HUES48 (cell line): ENCODE measurements at regions not wholly inside any gene's neighbourhood (a gene's known extent, or its start where the extent isn't known, plus 50 kb on each side); places are given as distances from the start of the nearest gene placed in this dataset.

Experiments used
- H3K27ac ChIP-seq: one replicate; pipeline ENCODE4 v1.7.0; 2013; ENCODE audit warnings: low read depth, low read length, inconsistent platforms
- H3K27me3 ChIP-seq: 2 replicates; pipeline ENCODE4 v1.6.1; 2013; ENCODE audit warnings: mild to moderate bottlenecking, low read length; ENCODE audit not compliant: control insufficient read depth, insufficient read depth
- H3K36me3 ChIP-seq: 2 replicates; pipeline ENCODE4 v1.6.1; 2013; ENCODE audit warnings: low read length; ENCODE audit not compliant: control insufficient read depth, insufficient read depth
- H3K4me1 ChIP-seq: 2 replicates; pipeline ENCODE4 v1.6.1; 2013; ENCODE audit warnings: mild to moderate bottlenecking, low read length; ENCODE audit not compliant: control insufficient read depth, insufficient read depth
- H3K4me3 ChIP-seq: 2 replicates; pipeline ENCODE4 v1.5.1; 2013; ENCODE audit warnings: mild to moderate bottlenecking, low read depth, low read length
- H3K9ac ChIP-seq: 2 replicates; pipeline ENCODE4 v1.6.1; 2013; ENCODE audit warnings: mild to moderate bottlenecking, low read depth, low read length, moderate library complexity
- H3K9me3 ChIP-seq: 2 replicates; pipeline ENCODE4 v1.6.1; 2013; ENCODE audit warnings: low read length; ENCODE audit not compliant: control insufficient read depth, insufficient read depth

DNA sequence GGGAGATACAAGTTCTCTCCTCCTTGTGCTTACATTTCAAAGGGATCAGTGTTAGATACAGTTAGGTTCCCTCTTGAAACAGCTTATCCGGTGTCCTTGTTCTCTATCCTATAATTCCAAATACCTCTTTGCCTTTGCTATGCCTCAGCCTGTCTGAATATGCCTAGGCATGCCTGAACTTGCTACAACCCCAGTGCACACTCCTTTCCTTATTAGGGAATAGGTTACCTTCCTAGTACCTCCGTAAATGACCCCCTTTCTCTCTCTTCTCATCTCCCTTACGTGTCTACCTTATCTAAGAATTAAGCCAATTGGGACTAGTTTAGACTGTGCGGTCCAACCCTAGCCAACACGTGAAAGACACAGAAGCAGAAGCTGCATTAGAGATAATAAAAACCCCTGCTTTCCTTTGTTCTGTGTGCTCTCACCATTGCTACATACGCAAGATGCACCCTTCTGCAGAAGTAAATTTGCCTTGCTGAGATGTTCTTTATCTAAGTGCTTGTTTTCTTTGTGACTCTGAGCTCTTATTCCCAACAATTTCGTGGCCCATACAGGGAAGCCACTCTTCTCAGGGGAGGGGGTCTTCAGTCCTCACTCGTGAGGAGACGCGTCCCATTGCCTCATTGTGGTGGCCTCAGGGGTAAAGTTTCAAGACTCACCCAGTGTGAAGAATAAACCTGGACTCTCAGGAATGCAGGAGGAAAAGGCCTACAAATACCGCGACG is 802.1 kb downstream of the PLA2G4A start:
- H3K4me1 ChIP-seq: peaks cover 9% of the 10 kb centered on the region

DNA sequence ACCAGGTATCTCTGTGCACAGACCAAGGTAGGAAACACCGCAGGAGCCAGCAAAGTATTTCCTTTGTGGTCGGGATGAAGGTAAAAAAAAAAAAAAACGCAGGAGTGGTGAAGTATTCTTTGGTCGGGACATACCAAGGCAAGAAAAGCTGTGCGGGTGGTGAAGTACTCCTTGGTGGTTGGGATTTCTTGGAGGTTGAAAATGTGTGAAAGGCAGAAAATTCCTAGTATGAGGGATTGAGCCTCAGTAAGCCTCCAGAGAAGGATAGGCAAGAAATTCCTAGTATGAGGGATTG is 802.6 kb downstream of the PLA2G4A start:
- H3K9ac ChIP-seq: no peak overlapping the region
- H3K9me3 ChIP-seq: peaks cover 33% of the 10 kb centered on the region
- peaks cover 4% of the 10 kb centered on the region for H3K4me1 ChIP-seq
- no peaks in the 10 kb centered on the region for H3K36me3 ChIP-seq
- no peak overlapping the region for H3K4me3 ChIP-seq
- H3K27ac ChIP-seq: no peak overlapping the region
- no peaks in the 10 kb centered on the region for H3K27me3 ChIP-seq

More for the DNA sequence above, 802.1 kb downstream of the PLA2G4A start:
- Histone ChIP-seq H3K36me3 (no peaks in the 10 kb centered on the region), H3K9ac (no peak overlapping the region), H3K27me3 (no peaks in the 10 kb centered on the region), H3K27ac (no peak overlapping the region), H3K4me3 (no peak overlapping the region), H3K9me3 (peaks cover 33% of the 10 kb centered on the region)

DNA sequence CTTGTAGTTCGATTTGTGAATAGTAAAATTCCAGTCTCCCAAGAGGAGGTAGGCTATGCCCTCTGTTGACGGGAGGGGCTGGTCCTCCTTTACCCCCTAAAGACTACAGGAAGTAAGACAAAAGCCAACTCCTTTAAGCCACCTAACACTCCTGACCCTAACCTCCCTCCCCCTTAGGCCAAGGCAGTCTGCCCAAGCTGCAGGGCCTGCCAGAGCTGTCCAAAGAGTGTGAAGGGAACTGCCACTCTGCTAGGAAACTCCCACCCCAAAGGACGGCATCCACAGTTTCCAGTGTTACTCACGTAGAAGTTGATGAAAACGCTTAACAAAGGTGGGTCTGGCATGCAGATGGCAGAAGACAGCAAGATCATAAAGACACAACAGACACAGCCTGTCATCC is 803.2 kb downstream of the PLA2G4A start:
- Histone ChIP-seq H3K9ac (no peak overlapping the region), H3K4me3 (no peak overlapping the region)

DNA sequence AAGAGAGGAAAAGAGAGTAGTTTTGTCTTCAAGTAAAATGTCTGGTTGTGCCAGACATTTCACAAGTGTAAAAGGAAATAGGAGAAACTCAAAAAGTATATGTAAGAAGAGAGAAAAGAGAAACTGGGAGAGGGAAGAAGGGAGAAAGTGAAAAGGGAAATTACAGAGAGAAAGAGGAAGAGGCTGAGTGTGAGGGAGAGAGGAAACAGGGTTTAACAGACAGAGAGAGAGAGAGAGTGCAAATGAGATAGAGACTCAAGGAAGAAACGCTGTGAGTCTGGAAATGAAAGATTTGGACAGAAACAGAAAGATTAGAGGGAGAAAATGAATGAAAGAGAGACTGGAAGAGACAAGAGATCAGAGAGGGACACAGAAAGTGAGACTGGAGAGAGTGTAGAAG is 806.2 kb downstream of the PLA2G4A start:
- H3K9me3 ChIP-seq: peaks cover 36% of the 10 kb centered on the region
- H3K27ac ChIP-seq: no peak overlapping the region
- no peaks in the 10 kb centered on the region for H3K4me1 ChIP-seq
- H3K4me3 ChIP-seq: no peak overlapping the region
- no peaks in the 10 kb centered on the region for H3K36me3 ChIP-seq
- H3K9ac ChIP-seq: no peak overlapping the region
- no peaks in the 10 kb centered on the region for H3K27me3 ChIP-seq

More for the DNA sequence above, 803.2 kb downstream of the PLA2G4A start:
- no peak overlapping the region for H3K27ac ChIP-seq
- H3K4me1 ChIP-seq: no peaks in the 10 kb centered on the region
- H3K27me3 ChIP-seq: no peaks in the 10 kb centered on the region
- peaks cover 33% of the 10 kb centered on the region for H3K9me3 ChIP-seq
- no peaks in the 10 kb centered on the region for H3K36me3 ChIP-seq

DNA sequence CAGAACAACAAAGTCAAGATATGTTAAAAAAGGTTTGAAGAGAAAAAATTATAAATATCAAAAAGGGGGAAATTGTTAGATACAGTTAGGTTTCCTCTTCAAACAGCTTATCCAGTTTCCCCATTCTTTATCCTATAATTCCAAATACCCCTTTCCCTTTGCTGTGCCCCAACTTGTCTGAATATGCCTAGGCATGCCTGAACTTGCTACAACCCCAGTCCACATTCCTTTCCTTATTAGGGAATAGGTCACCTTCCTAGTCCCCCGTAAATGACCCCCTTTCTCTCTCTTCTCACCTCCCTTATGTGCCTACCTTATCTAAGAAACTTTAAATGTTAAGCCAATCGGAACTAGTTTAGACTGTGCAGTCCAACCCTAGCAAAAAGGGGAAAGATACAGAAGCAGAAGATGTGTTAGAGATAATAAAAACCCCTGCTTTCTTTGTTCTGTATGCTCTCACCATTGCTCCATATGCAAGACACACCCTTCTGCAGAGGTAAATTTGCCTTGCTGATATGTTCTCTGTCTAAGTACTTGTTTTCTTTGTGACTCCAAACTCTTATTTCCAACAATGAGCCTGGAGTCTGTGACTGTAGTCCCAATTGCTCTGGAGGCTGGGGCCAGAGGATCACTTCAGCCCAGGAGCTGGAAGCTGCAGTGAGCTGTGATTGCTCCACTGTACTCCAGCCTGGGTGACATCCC is 810.1 kb downstream of the PLA2G4A start:
- no peaks in the 10 kb centered on the region for H3K27me3 ChIP-seq
- no peak overlapping the region for H3K9ac ChIP-seq
- H3K27ac ChIP-seq: no peak overlapping the region
- H3K4me3 ChIP-seq: no peak overlapping the region
- peaks cover 14% of the 10 kb centered on the region for H3K9me3 ChIP-seq
- no peaks in the 10 kb centered on the region for H3K4me1 ChIP-seq
- H3K36me3 ChIP-seq: no peaks in the 10 kb centered on the region

DNA sequence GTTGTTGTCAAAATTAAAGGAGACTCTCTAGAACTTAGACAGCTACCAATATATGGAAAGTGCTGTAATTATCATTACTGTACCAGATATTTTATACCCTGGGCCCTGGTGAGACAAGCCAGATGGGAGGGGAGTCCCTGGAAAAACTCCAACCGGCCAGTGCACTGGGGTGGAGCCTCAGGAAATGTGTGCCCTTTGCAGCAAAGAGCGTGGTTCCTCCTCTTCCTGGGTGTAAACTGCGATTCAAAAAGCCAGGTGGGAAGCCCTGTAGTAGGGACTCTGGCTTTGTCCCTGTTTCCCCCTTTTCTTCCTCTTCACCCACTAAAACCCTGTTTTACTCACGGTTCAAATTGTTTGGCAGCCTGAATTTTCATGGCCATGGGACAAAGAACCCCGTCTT is 812.3 kb downstream of the PLA2G4A start:
- H3K4me3 ChIP-seq: no peak overlapping the region
- no peaks in the 10 kb centered on the region for H3K36me3 ChIP-seq
- peaks cover 14% of the 10 kb centered on the region for H3K9me3 ChIP-seq
- no peak overlapping the region for H3K9ac ChIP-seq
- no peak overlapping the region for H3K27ac ChIP-seq
- no peaks in the 10 kb centered on the region for H3K27me3 ChIP-seq
- H3K4me1 ChIP-seq: no peaks in the 10 kb centered on the region

DNA sequence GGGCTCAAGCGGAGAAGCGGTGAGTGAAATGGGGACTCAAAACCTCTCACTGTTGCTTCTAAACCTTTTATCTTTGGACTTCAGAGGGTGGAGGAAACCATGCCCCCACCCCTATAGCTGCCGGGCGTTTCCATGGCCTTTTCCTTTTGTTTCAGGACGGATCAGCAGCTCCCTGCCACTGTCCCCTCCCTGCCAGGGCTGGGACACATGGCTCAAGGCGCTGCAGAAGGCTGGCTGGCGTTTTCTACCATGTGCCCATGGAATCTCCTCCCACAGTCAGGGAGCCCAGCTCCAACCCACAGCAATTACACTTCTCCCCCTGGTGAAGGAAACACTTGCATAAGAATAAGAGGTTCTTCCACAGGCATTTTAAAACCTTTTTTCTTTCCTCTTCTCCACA is 812.7 kb downstream of the PLA2G4A start:
- no peaks in the 10 kb centered on the region for H3K36me3 ChIP-seq
- no peak overlapping the region for H3K4me3 ChIP-seq
- H3K27me3 ChIP-seq: no peaks in the 10 kb centered on the region
- H3K4me1 ChIP-seq: no peaks in the 10 kb centered on the region
- no peak overlapping the region for H3K9ac ChIP-seq
- H3K9me3 ChIP-seq: peaks cover 14% of the 10 kb centered on the region
- no peak overlapping the region for H3K27ac ChIP-seq

DNA sequence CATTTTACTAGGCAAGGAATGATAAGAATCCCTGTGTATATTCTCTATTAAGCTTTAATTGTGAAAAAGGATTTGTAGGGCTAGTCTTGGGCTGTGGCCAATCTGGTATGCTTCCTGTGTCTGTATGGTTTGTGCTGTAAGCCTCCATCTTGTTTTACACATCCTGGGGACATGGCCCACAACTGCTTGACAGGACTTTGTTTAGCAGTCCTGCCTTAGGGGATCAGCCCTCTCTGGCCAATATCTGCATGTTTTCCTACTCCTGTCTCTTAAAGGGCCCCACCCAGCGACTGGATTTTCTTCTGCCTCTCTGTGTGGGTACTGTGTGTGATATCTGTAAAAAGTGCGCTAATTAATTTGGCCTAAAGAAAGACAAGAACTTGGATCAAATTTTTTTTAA is 813.2 kb downstream of the PLA2G4A start:
- H3K9ac ChIP-seq: no peak overlapping the region
- H3K36me3 ChIP-seq: no peaks in the 10 kb centered on the region
- no peak overlapping the region for H3K4me3 ChIP-seq
- no peaks in the 10 kb centered on the region for H3K4me1 ChIP-seq
- H3K27me3 ChIP-seq: no peaks in the 10 kb centered on the region
- H3K9me3 ChIP-seq: peaks cover 14% of the 10 kb centered on the region
- H3K27ac ChIP-seq: no peak overlapping the region

DNA sequence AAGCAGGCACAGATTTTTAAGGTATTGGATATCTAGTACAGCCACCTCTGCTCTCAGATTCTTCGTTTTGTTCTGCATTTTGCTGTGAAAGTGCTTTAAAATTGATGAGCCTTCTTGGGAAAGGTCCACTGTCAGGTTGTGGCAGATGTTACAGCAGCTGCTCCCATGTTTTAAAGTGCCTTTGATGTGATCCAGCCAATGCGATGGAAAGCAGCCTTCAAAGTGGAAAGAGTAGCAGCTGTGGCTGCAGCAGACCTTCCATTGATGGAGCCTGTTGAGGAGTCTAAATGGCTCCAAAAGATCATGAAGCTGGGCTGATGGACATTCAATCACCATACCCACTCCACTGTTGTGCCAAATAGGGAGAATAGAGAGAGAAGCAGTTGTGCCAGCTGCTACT is 816.9 kb downstream of the PLA2G4A start:
- Histone ChIP-seq H3K27me3 (no peaks in the 10 kb centered on the region), H3K9ac (no peak overlapping the region), H3K36me3 (no peaks in the 10 kb centered on the region), H3K9me3 (peaks cover 4% of the 10 kb centered on the region; the same call in 1 of the 2 replicates), H3K27ac (no peak overlapping the region), H3K4me3 (no peak overlapping the region), H3K4me1 (no peaks in the 10 kb centered on the region)

DNA sequence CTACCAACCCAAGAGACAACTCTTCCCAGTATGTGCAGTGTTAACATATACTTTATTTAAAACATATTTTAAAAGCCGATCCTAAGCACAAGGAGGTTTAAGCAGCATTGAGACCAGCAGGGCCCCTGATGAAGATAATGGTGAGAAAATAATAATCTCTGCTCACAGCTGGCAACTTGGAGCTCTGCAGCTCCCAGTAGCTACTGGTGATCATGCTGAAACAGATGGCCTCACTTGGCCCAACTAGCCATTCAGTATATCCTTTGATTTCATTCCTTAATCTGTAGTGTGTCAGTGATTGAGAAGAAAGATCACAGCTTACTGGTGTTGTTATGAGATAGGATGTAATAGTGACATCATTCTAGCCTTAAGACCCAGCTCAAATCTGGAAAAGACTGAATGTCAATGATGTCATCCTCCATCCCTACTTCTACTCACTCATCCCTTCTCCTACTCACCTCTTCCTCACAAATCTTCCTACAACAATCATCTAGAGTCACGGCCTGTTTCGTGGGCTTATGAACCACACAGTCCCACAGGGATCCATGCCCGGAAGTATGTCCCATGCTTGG is 817.9 kb downstream of the PLA2G4A start:
- no peaks in the 10 kb centered on the region for H3K4me1 ChIP-seq
- no peak overlapping the region for H3K27ac ChIP-seq
- no peaks in the 10 kb centered on the region for H3K27me3 ChIP-seq
- no peak overlapping the region for H3K4me3 ChIP-seq
- H3K36me3 ChIP-seq: no peaks in the 10 kb centered on the region
- no peak overlapping the region for H3K9ac ChIP-seq
- no peaks in the 10 kb centered on the region for H3K9me3 ChIP-seq

DNA sequence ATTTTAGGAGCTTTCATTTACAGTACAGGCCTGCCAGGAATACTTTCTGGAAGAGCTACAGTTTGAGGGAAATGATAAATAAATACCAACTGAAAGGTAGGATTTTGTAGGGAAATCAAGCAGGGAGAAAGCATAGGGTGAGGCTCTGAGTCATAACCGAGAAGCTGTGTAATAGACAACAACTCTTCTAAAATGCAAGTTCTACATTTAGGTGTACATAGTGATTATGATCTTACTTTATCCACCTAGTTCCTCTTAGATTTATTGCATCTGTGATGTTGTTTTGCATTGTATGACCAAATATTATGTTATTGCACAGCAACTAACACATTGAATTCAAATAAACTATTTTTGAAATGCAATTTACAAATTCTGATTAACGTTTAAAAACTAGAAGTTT is 819.3 kb downstream of the PLA2G4A start:
- Histone ChIP-seq H3K4me1 (no peaks in the 10 kb centered on the region), H3K27ac (no peak overlapping the region), H3K36me3 (no peaks in the 10 kb centered on the region), H3K4me3 (no peak overlapping the region), H3K27me3 (no peaks in the 10 kb centered on the region), H3K9me3 (no peaks in the 10 kb centered on the region), H3K9ac (no peak overlapping the region)
